OCI-LY7 (cell line): ENCODE measurements at regions not wholly inside any gene's neighbourhood (a gene's known extent, or its start where the extent isn't known, plus 50 kb on each side); places are given as distances from the start of the nearest gene placed in this dataset.
"Not testable (repeated sequence)": the region's sequence is repeated elsewhere in the genome, so short reads cannot be mapped to it uniquely, and the experiment has no call there.

Experiments used
- BruUV-seq: library from RNA; stranded (reverse); fragments of 400-500 nt; replicated peaks from 2 replicates; lab custom pipeline; 2021; lab: Mats Ljungman, UMichigan
- CTCF ChIA-PET: fragments of 300-600 bp; sonication (Branson Sonifier 250); formaldehyde crosslinking; loops from one replicate; lab custom pipeline; 2022; ENCODE audit warnings: antibody characterized with exemption; ENCODE audit not compliant: unreplicated experiment; lab: Charles Lee
- POLR2A ChIA-PET: fragments of 300-600 bp; sonication (Branson Sonifier 250); formaldehyde crosslinking; loops from one replicate; lab custom pipeline; 2022; ENCODE audit warnings: antibody characterized with exemption; lab: Charles Lee
- DNase-seq: peaks from one replicate; pipeline ENCODE4 v3.0.0-alpha.2; 2015; ENCODE audit warnings: low spot score
- H2AFZ ChIP-seq: fragments of 200-600 bp; sonication (generic), shearing (Covaris generic); 2 replicates; pipeline ENCODE4 v1.6.1; 2014; ENCODE audit warnings: mild to moderate bottlenecking, antibody characterized with exemption, low read length, moderate library complexity
- H3K27ac ChIP-seq: fragments of 200-600 bp; sonication (generic); 2 replicates; pipeline ENCODE4 v1.5.1; 2014; ENCODE audit warnings: mixed run types, low read depth, mild to moderate bottlenecking, moderate library complexity, low read length, inconsistent platforms; ENCODE audit not compliant: poor library complexity, severe bottlenecking
- H3K36me3 ChIP-seq: fragments of 200-600 bp; sonication (generic); 2 replicates; pipeline ENCODE4 v1.6.1; 2014; ENCODE audit warnings: mild to moderate bottlenecking, antibody characterized with exemption, low read length, moderate library complexity, mixed read lengths; ENCODE audit not compliant: insufficient read depth
- H3K4me1 ChIP-seq: fragments of 200-600 bp; sonication (generic); 2 replicates; pipeline ENCODE4 v1.5.1; 2014; ENCODE audit warnings: mild to moderate bottlenecking, low read length; ENCODE audit not compliant: insufficient read depth, poor library complexity, severe bottlenecking
- H3K4me2 ChIP-seq: fragments of 200-600 bp; sonication (generic); 2 replicates; pipeline ENCODE4 v1.6.1; 2014; ENCODE audit warnings: mild to moderate bottlenecking, low read length
- H3K4me3 ChIP-seq: fragments of 200-600 bp; sonication (generic); 2 replicates; pipeline ENCODE4 v1.5.1; 2014; ENCODE audit warnings: mild to moderate bottlenecking, low read depth, low read length; ENCODE audit not compliant: poor library complexity, severe bottlenecking
- H3K79me2 ChIP-seq: fragments of 200-600 bp; sonication (generic); 2 replicates; pipeline ENCODE4 v1.6.1; 2016; ENCODE audit warnings: low read depth, mild to moderate bottlenecking, low read length, moderate library complexity, mixed read lengths; ENCODE audit not compliant: insufficient read depth
- H3K9me2 ChIP-seq: fragments of 200-600 bp; sonication (generic); 2 replicates; pipeline ENCODE4 v1.6.1; 2016; ENCODE audit warnings: mild to moderate bottlenecking, low read length, mixed read lengths; ENCODE audit not compliant: insufficient read depth
- H3K9me3 ChIP-seq: fragments of 200-600 bp; sonication (generic); 2 replicates; pipeline ENCODE4 v1.6.1; 2014; ENCODE audit warnings: mild to moderate bottlenecking, mixed run types, low read length, mixed read lengths
- H4K20me1 ChIP-seq: fragments of 200-600 bp; sonication (generic); 2 replicates; pipeline ENCODE4 v1.6.1; 2014; ENCODE audit warnings: mild to moderate bottlenecking, antibody characterized with exemption, low read length, moderate library complexity, mixed read lengths; ENCODE audit not compliant: insufficient read depth
- intact Hi-C: fragments of 100-400 bp; cut with micrococcal nuclease; formaldehyde crosslinking; loops from one replicate; pipeline ENCODE4 v1.10.0; 2022; ENCODE audit not compliant: unreplicated experiment

- H3K9me2 ChIP-seq, H3K36me3 ChIP-seq, POLR2A ChIA-PET, H3K27ac ChIP-seq, H3K4me3 ChIP-seq, DNase-seq, BruUV-seq, H3K9me3 ChIP-seq, H4K20me1 ChIP-seq, H3K79me2 ChIP-seq, H3K4me1 ChIP-seq, H2AFZ ChIP-seq, CTCF ChIA-PET, H3K4me2 ChIP-seq, intact Hi-C loops: not testable (repeated sequence)
Observed at GRCh38 chr6:60308939-60309338, 1977.1 kb downstream of the KHDRBS2 start.
